ENCODE measurements at regions not wholly inside any gene's neighbourhood (a gene's known extent, or its start where the extent isn't known, plus 50 kb on each side); places are given as distances from the start of the nearest gene placed in this dataset.
"Not testable (repeated sequence)": the region's sequence is repeated elsewhere in the genome, so short reads cannot be mapped to it uniquely, and the experiment has no call there.

GRCh38 chr10:2099321-2099720, 362.0 kb upstream of the ADARB2 start:
- DNase-seq (ENCODE audit: low read depth): no peak

- DNase-seq (ENCODE audit: low read depth): no peak
Measured at GRCh38 chr10:2097937-2098336, 360.6 kb upstream of the ADARB2 start.

GRCh38 chr10:2094171-2094570, 356.8 kb upstream of the ADARB2 start:
- no peak for DNase-seq (ENCODE audit: low read depth)

- no peak for DNase-seq (ENCODE audit: low read depth)
Measured at GRCh38 chr10:2083591-2083990, 346.3 kb upstream of the ADARB2 start.

- DNase-seq (ENCODE audit: low read depth): no peak
Measured at GRCh38 chr10:2081501-2081900, 344.2 kb upstream of the ADARB2 start.

GRCh38 chr10:2079603-2080078, 342.3 kb upstream of the ADARB2 start:
- no peak for DNase-seq (ENCODE audit: low read depth)

- no peak for DNase-seq (ENCODE audit: low read depth)
Measured at GRCh38 chr10:2077231-2077630, 339.9 kb upstream of the ADARB2 start.

- DNase-seq (ENCODE audit: low read depth): no peak
Measured at GRCh38 chr10:2076528-2076927, 339.2 kb upstream of the ADARB2 start.

GRCh38 chr10:2067015-2067414, 329.7 kb upstream of the ADARB2 start:
- DNase-seq (ENCODE audit: low read depth): no peak

- DNase-seq (ENCODE audit: low read depth): no peak
Measured at GRCh38 chr10:2054728-2055127, 317.4 kb upstream of the ADARB2 start.

- no peak for DNase-seq (ENCODE audit: low read depth)
Measured at GRCh38 chr10:2053805-2054204, 316.5 kb upstream of the ADARB2 start.

- DNase-seq (ENCODE audit: low read depth): no peak
Measured at GRCh38 chr10:2051108-2051507, 313.8 kb upstream of the ADARB2 start.

GRCh38 chr10:2049560-2049959, 312.2 kb upstream of the ADARB2 start:
- no peak for DNase-seq (ENCODE audit: low read depth)

- no peak for DNase-seq (ENCODE audit: low read depth)
Measured at GRCh38 chr10:2048337-2048973, 311.1 kb upstream of the ADARB2 start.

- no peak for DNase-seq (ENCODE audit: low read depth)
Measured at GRCh38 chr10:2047679-2048078, 310.4 kb upstream of the ADARB2 start.

- DNase-seq (ENCODE audit: low read depth): no peak
Measured at GRCh38 chr10:2043379-2043778, 306.1 kb upstream of the ADARB2 start.

GRCh38 chr10:2038036-2038435, 300.7 kb upstream of the ADARB2 start:
- DNase-seq (ENCODE audit: low read depth): no peak

- DNase-seq (ENCODE audit: low read depth): no peak
Measured at GRCh38 chr10:2037246-2037645, 299.9 kb upstream of the ADARB2 start.

- no peak for DNase-seq (ENCODE audit: low read depth)
Measured at GRCh38 chr10:2036209-2036608, 298.9 kb upstream of the ADARB2 start.

- DNase-seq (ENCODE audit: low read depth): no peak
Measured at GRCh38 chr10:2030046-2030445, 292.7 kb upstream of the ADARB2 start.

- no peak for DNase-seq (ENCODE audit: low read depth)
Measured at GRCh38 chr10:2026936-2027335, 289.6 kb upstream of the ADARB2 start.

GRCh38 chr10:2024750-2025149, 287.4 kb upstream of the ADARB2 start:
- DNase-seq (ENCODE audit: low read depth): not testable (repeated sequence)

- no peak for DNase-seq (ENCODE audit: low read depth)
Measured at GRCh38 chr10:2023687-2024086, 286.4 kb upstream of the ADARB2 start.

- no peak for DNase-seq (ENCODE audit: low read depth)
Measured at GRCh38 chr10:2022401-2022800, 285.1 kb upstream of the ADARB2 start.
